H1 (cell line): ENCODE measurements at regions not wholly inside any gene's neighbourhood (a gene's known extent, or its start where the extent isn't known, plus 50 kb on each side); places are given as distances from the start of the nearest gene placed in this dataset.
"Not testable (repeated sequence)": the region's sequence is repeated elsewhere in the genome, so short reads cannot be mapped to it uniquely, and the experiment has no call there.

Experiments used
- CTCF ChIA-PET: fragments of 300-600 bp; sonication (Branson Sonifier 250); formaldehyde crosslinking; loops from one replicate; lab custom pipeline; 2021; ENCODE audit not compliant: partially characterized antibody; lab: Charles Lee
- POLR2A ChIA-PET: fragments of 300-600 bp; sonication (Branson Sonifier 250); formaldehyde crosslinking; loops from one replicate; lab custom pipeline; 2021; ENCODE audit warnings: inconsistent platforms; ENCODE audit not compliant: partially characterized antibody; lab: Charles Lee
- DNase-seq, 2 experiments: peaks; one replicate each; pipeline versions ENCODE4 v3.0.0 to v3.0.0-alpha.2; 2010 to 2022; ENCODE audit warnings: low spot score in 2 of 2, low read depth in 1 of 2, mixed read lengths in 1 of 2
- FAIRE-seq: peaks from 2 replicates; lab custom pipeline; 2011; peaks lifted over from hg19 to GRCh38; lab: Jason Lieb, UNC
- H2AFZ ChIP-seq: 2 replicates; pipeline ENCODE4 v1.8.1; 2012; ENCODE audit warnings: low read length, inconsistent platforms
- H2AK5ac ChIP-seq: 2 replicates; pipeline ENCODE4 v1.6.1; 2013; ENCODE audit warnings: low read depth, low read length
- H2BK120ac ChIP-seq: replicated peaks from 2 replicates; pipeline ENCODE3; 2013; ENCODE audit warnings: low read depth, low read length, inconsistent platforms
- H2BK12ac ChIP-seq: 2 replicates; pipeline ENCODE4 v1.6.1; 2013; ENCODE audit warnings: low read depth, low read length
- H2BK15ac ChIP-seq: 2 replicates; pipeline ENCODE4 v1.6.1; 2013; ENCODE audit warnings: low read length
- H2BK20ac ChIP-seq: 2 replicates; pipeline ENCODE4 v1.6.1; 2013; ENCODE audit warnings: low read length
- H2BK5ac ChIP-seq: 2 replicates; pipeline ENCODE4 v1.6.1; 2013; ENCODE audit warnings: low read depth, low read length
- H3K14ac ChIP-seq: 2 replicates; pipeline ENCODE4 v1.6.1; 2013; ENCODE audit warnings: inconsistent platforms; ENCODE audit not compliant: insufficient read length
- H3K18ac ChIP-seq: 2 replicates; pipeline ENCODE4 v1.6.1; 2013; ENCODE audit warnings: low read length; ENCODE audit errors: extremely low read depth
- H3K23ac ChIP-seq: 2 replicates; pipeline ENCODE4 v1.6.1; 2013; ENCODE audit warnings: inconsistent platforms; ENCODE audit not compliant: insufficient read length
- H3K23me2 ChIP-seq: 2 replicates; pipeline ENCODE4 v1.6.1; 2013; ENCODE audit warnings: low read depth, low read length
- H3K27ac ChIP-seq: 2 replicates; pipeline ENCODE4 v1.6.1; 2011; ENCODE audit warnings: low read depth, low read length, inconsistent platforms
- H3K27me3 ChIP-seq, 4 experiments: replicated peaks in 1 of 4; 1 replicate in 1 of 4; 2 replicates in 3 of 4; pipeline versions ENCODE4 v1.6.1 to v1.8.1; 2011 to 2013; ENCODE audit warnings: low read length in 3 of 4, mild to moderate bottlenecking in 3 of 4, inconsistent platforms in 2 of 4, mixed read lengths in 2 of 4, moderate library complexity in 1 of 4; ENCODE audit not compliant: control insufficient read depth in 3 of 4, insufficient read depth in 3 of 4; ENCODE audit errors: extremely low read depth in 1 of 4
- H3K36me3 ChIP-seq, 4 experiments: 2 replicates each; pipeline versions ENCODE4 v1.6.1 to v1.8.1; 2011 to 2013; ENCODE audit warnings: mild to moderate bottlenecking in 4 of 4, low read length in 3 of 4, moderate library complexity in 2 of 4, control low read depth in 1 of 4, inconsistent platforms in 1 of 4; ENCODE audit not compliant: insufficient read depth in 4 of 4, control insufficient read depth in 2 of 4
- H3K4ac ChIP-seq: replicated peaks from 2 replicates; pipeline ENCODE3; 2013; ENCODE audit warnings: low read length, low read depth, mixed read lengths, inconsistent platforms; ENCODE audit not compliant: insufficient read length
- H3K4me1 ChIP-seq, 4 experiments: replicated peaks in 1 of 4; 1 replicate in 1 of 4; 2 replicates in 3 of 4; pipeline versions ENCODE4 v1.6.1 to v1.8.1; 2011 to 2013; ENCODE audit warnings: low read length in 3 of 4, inconsistent platforms in 2 of 4, mixed read lengths in 1 of 4; ENCODE audit not compliant: insufficient read depth in 4 of 4, control insufficient read depth in 3 of 4
- H3K4me2 ChIP-seq, 2 experiments: 2 replicates each; pipeline versions ENCODE4 v1.6.1 to v1.8.1; 2011 to 2013; ENCODE audit warnings: low read depth in 2 of 2, low read length in 2 of 2, control low read depth in 1 of 2, inconsistent platforms in 1 of 2, mild to moderate bottlenecking in 1 of 2; ENCODE audit not compliant: insufficient read depth in 1 of 2
- H3K4me3 ChIP-seq, 4 experiments: fragments of 200-600, 300-600 bp in 1 of 4; sonication (generic), shearing (Covaris generic), sonication (Bioruptor Twin) in 1 of 4; 2 replicates each; pipeline versions ENCODE4 v1.5.1 to v1.8.1; 2011 to 2016; ENCODE audit warnings: low read length in 4 of 4, low read depth in 3 of 4, control low read depth in 2 of 4, inconsistent platforms in 2 of 4, mild to moderate bottlenecking in 2 of 4, mixed read lengths in 1 of 4, moderate library complexity in 1 of 4; ENCODE audit not compliant: insufficient read depth in 2 of 4; ENCODE audit errors: extremely low read depth in 1 of 4
- H3K56ac ChIP-seq: replicated peaks from 2 replicates; pipeline ENCODE3; 2013; ENCODE audit warnings: low read depth, mild to moderate bottlenecking, mixed read lengths, low read length, inconsistent platforms; ENCODE audit not compliant: insufficient read length
- H3K79me1 ChIP-seq: 2 replicates; pipeline ENCODE4 v1.6.1; 2013; ENCODE audit warnings: low read depth, low read length, control low read depth
- H3K79me2 ChIP-seq, 2 experiments: 2 replicates each; pipeline versions ENCODE4 v1.6.1 to v1.8.1; 2012 to 2013; ENCODE audit warnings: low read length in 2 of 2, mild to moderate bottlenecking in 2 of 2, inconsistent platforms in 1 of 2; ENCODE audit not compliant: insufficient read depth in 2 of 2, control insufficient read depth in 1 of 2
- H3K9ac ChIP-seq, 4 experiments: replicated peaks in 1 of 4; 1 replicate in 1 of 4; 2 replicates in 3 of 4; pipeline versions ENCODE4 v1.6.1 to v1.8.1; 2011 to 2013; ENCODE audit warnings: low read depth in 3 of 4, low read length in 3 of 4, control low read depth in 2 of 4, mild to moderate bottlenecking in 2 of 4, moderate library complexity in 2 of 4, inconsistent platforms in 1 of 4; ENCODE audit errors: extremely low read depth in 1 of 4
- H3K9me3 ChIP-seq, 2 experiments: 2 replicates each; pipeline versions ENCODE4 v1.6.1 to v1.8.1; 2012 to 2013; ENCODE audit warnings: mild to moderate bottlenecking in 2 of 2, moderate library complexity in 2 of 2, control low read depth in 1 of 2, inconsistent platforms in 1 of 2, low read depth in 1 of 2, low read length in 1 of 2, mixed read lengths in 1 of 2; ENCODE audit not compliant: insufficient read depth in 2 of 2
- H4K20me1 ChIP-seq, 2 experiments: replicated peaks in 1 of 2; 2 replicates each; pipeline versions ENCODE3 to v1.8.1; 2011 to 2013; ENCODE audit warnings: inconsistent platforms in 2 of 2, low read length in 2 of 2, mild to moderate bottlenecking in 1 of 2; ENCODE audit not compliant: insufficient read depth in 2 of 2, control insufficient read depth in 1 of 2
- H4K5ac ChIP-seq: 2 replicates; pipeline ENCODE4 v1.6.1; 2013; ENCODE audit warnings: low read length, low read depth, mixed read lengths, inconsistent platforms; ENCODE audit not compliant: insufficient read length
- H4K8ac ChIP-seq: 2 replicates; pipeline ENCODE4 v1.8.0; 2013; ENCODE audit warnings: mild to moderate bottlenecking, moderate library complexity, low read length, inconsistent platforms; ENCODE audit not compliant: insufficient read depth; ENCODE audit errors: extremely low read depth
- H4K91ac ChIP-seq: replicated peaks from 2 replicates; pipeline ENCODE3; 2013; ENCODE audit warnings: low read length, mixed read lengths, inconsistent platforms; ENCODE audit not compliant: insufficient read length
- E2F6 ChIP-seq: IDR thresholded peaks from 2 replicates; pipeline ENCODE4 v1.6.1; 2012; ENCODE audit warnings: inconsistent platforms
- MAX ChIP-seq: IDR thresholded peaks from 2 replicates; pipeline ENCODE4 v1.6.1; 2012; ENCODE audit warnings: inconsistent platforms
- POLR2AphosphoS5 ChIP-seq: IDR thresholded peaks from 2 replicates; pipeline ENCODE4 v1.6.1; 2011; ENCODE audit warnings: low read depth, low read length
- TAF1 ChIP-seq: IDR thresholded peaks from 2 replicates; pipeline ENCODE4 v1.6.1; 2011; ENCODE audit warnings: mild to moderate bottlenecking, low read depth, low read length
- WGBS, 2 experiments: shearing (Covaris generic) in 1 of 2; methylation state at CpG; one replicate each; pipeline versions ENCODE4 v1.1.6 to v1.1.7; 2013 to 2015; ENCODE audit warnings: low lambda C conversion rate in 2 of 2, mixed read lengths in 2 of 2, inconsistent platforms in 1 of 2, low coverage in 1 of 2, missing lambda C conversion rate in 1 of 2; ENCODE audit not compliant: insufficient replicate concordance in 2 of 2, insufficient coverage in 1 of 2, insufficient read length in 1 of 2; ENCODE audit errors: extremely low coverage in 1 of 2, missing lambda C conversion rate in 1 of 2; 5-methylcytosine and 5-hydroxymethylcytosine counted together

- H3K27me3 ChIP-seq, H3K18ac ChIP-seq, H2BK12ac ChIP-seq, H3K4ac ChIP-seq, H2BK120ac ChIP-seq, H3K23me2 ChIP-seq, H3K4me1 ChIP-seq, H3K23ac ChIP-seq, H4K20me1 ChIP-seq: not testable (repeated sequence)
- CTCF ChIA-PET: interaction anchor here (1.9 kb wide), 1 partner anchor 212 kb away, joined by 8 read pairs; no protein-coding TSS in a partner anchor
- TF ChIP-seq TAF1 (peak; percentile 63; the same call in 1 of the 2 replicates), POLR2AphosphoS5 (0 out of 2 replicates have a peak, but pooled peaks have one; percentile 21), MAX (0 out of 2 replicates have a peak, but pooled peaks have one; percentile 12), E2F6 (peak; percentile 47)
- TF ChIP-seq, all 59 proteins: peak for 4; not testable (repeated sequence) for 55
- 0 out of 2 replicates have a peak overlapping the region, but pooled peaks have one; percentile 9 for H2AFZ ChIP-seq
- H3K36me3 ChIP-seq, H3K27ac ChIP-seq, FAIRE-seq, POLR2A ChIA-PET, H2AK5ac ChIP-seq, H3K79me1 ChIP-seq, H3K14ac ChIP-seq, H2BK5ac ChIP-seq, H4K91ac ChIP-seq, H3K9ac ChIP-seq, H2BK15ac ChIP-seq, H4K5ac ChIP-seq, H3K56ac ChIP-seq, H2BK20ac ChIP-seq, H3K9me3 ChIP-seq, H3K79me2 ChIP-seq: not testable (repeated sequence)
- peak overlapping the region; percentile 49 to 79; a peak in 3 of 4 replicates for H3K4me2 ChIP-seq
- H3K4me3 ChIP-seq: peak overlapping the region in 3 of 4 experiments; percentile 6 to 59 (median 59); a peak in 5 of 8 replicates
- H4K8ac ChIP-seq: peak overlapping the region; percentile 51; the same call in 1 of the 2 replicates
- peak; percentile 31 to 76 for DNase-seq
- WGBS, 2 experiments: 51% methylated on average over 22 of the region's 44 CpGs; no CpG with 5 or more reads in 1 of the 2 experiments
These were observed 977.0 kb upstream of the LRFN5 start for GRCh38 chr14:40629551-40630137.
